ENCODE measurements at regions not wholly inside any gene's neighbourhood (a gene's known extent, or its start where the extent isn't known, plus 50 kb on each side); places are given as distances from the start of the nearest gene placed in this dataset.

DNA sequence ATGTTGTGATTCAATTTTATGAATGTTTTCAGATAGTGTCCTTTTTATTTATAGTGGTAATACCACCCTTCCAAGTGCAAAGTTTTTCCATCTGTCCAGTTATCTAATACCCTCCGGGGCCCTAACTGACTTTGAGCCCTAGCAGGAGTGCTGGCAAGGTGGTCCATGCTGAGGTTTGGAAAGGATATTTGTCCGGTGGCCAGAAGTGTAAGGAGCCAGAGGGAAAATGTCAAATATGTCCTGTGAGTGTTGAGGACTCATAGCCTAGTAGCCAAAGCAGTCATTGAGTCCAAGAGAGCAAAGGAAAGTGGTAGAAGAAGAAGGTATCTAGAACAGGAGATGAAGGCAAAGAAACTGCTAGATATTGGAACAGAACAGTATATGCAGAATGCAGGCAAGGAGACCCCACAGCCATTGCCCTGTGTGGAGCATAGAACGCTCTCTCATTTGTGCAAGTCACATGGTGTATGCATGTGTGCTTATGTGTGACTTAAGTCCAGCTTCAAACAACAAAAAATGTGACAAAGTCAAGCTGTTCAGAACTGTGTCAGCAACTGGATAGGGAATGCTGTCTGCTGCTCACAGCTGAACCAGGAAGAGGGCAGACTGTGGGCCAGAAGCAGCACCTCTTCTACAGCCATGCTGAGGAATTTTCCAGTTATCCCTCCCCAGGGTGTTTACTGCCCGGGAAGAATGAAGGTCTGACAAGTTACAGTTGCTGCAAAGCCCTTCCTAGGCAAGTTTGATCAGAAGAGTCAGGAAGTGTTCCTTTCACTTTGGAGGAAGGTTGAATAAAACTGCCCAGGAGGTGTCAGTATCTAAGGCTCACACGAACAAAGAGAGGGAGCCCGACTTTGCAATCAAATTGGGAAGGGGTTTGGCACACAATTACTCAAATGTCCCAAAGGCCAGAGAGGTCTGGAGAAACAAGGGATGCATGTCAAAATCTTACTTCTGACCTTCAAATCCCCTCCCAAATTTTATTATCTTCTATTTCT is 463.3 kb upstream of the DMAC1 start:
- Mint-ChIP-seq H3K9me3 (no peaks in the 10 kb centered on the region), H3K27me3 (no peaks in the 10 kb centered on the region), H3K4me1 (peaks cover 13% of the 10 kb centered on the region), H3K27ac (no peak overlapping the region), H3K4me3 (no peak overlapping the region), H3K36me3 (ENCODE audit: low read depth) (no peaks in the 10 kb centered on the region)
- ATAC-seq (ENCODE audit: low read depth): no peak
- no peak for DNase-seq
- ChIA-PET POLR2A (no interaction called here), CTCF (no interaction called here)
- intact Hi-C loops (cut with micrococcal nuclease): no loop called here
- TF ChIP-seq, protein P1, sequence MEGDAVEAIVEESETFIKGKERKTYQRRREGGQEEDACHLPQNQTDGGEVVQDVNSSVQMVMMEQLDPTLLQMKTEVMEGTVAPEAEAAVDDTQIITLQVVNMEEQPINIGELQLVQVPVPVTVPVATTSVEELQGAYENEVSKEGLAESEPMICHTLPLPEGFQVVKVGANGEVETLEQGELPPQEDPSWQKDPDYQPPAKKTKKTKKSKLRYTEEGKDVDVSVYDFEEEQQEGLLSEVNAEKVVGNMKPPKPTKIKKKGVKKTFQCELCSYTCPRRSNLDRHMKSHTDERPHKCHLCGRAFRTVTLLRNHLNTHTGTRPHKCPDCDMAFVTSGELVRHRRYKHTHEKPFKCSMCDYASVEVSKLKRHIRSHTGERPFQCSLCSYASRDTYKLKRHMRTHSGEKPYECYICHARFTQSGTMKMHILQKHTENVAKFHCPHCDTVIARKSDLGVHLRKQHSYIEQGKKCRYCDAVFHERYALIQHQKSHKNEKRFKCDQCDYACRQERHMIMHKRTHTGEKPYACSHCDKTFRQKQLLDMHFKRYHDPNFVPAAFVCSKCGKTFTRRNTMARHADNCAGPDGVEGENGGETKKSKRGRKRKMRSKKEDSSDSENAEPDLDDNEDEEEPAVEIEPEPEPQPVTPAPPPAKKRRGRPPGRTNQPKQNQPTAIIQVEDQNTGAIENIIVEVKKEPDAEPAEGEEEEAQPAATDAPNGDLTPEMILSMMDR (IDR thresholded peaks at IDR 0.05): no peak

DNA sequence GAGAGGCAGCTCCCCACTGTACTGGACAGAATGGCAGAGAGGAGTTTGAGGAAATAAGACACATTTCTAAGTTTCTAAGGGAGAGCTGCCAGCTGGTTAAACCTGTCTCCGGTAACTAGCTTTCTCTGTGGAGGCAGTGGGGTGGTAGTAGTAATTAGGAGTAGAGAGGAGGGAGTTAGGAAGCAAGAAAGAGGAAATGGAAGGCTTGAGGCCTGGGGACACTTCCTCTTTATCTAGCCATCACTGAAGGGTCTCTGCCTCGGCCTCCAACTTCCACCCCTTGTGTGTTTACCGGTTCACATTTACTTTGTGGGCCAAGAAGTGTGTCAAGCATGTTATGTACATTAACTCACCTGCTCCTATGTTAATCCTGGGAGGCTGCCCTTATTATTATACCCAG is 462.2 kb upstream of the DMAC1 start:
- TF ChIP-seq, protein P1 (IDR thresholded peaks at IDR 0.05): no peak
- Mint-ChIP-seq H3K27ac (no peak overlapping the region), H3K4me1 (peaks cover 13% of the 10 kb centered on the region), H3K4me3 (no peak overlapping the region), H3K36me3 (ENCODE audit: low read depth) (no peaks in the 10 kb centered on the region), H3K9me3 (no peaks in the 10 kb centered on the region), H3K27me3 (no peaks in the 10 kb centered on the region)
- DNase-seq (no peak), ATAC-seq (ENCODE audit: low read depth) (peak; percentile 40)
- ChIA-PET CTCF (no interaction called here), POLR2A (no interaction called here)
- intact Hi-C loops (cut with micrococcal nuclease): no loop called here

DNA sequence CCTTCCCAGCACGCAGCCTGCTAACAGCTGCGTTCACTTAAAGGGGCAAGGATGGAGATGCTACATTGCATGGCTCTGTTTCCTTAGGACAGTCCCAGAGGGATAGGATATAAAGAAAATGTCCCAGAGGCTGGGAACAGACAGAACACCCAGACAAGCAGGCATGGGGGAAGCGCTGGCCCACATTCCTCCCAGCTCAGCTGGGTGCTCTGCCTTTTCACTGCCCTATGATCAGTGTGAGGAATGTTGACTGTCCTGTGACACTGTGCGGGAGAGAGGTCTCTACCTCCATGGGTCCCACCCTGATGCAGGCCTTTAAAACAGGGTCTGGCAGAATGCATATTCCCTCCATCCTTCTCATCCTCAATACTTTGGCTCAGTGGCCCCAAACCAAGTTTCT is 459.4 kb upstream of the DMAC1 start:
- ATAC-seq (ENCODE audit: low read depth): no peak
- Mint-ChIP-seq H3K36me3 (ENCODE audit: low read depth) (no peaks in the 10 kb centered on the region), H3K27ac (no peak overlapping the region), H3K4me1 (peaks cover 13% of the 10 kb centered on the region), H3K4me3 (no peak overlapping the region), H3K27me3 (no peaks in the 10 kb centered on the region), H3K9me3 (no peaks in the 10 kb centered on the region)
- ChIA-PET POLR2A (no interaction called here), CTCF (no interaction called here)
- TF ChIP-seq, protein P1 (IDR thresholded peaks at IDR 0.05): no peak
- intact Hi-C loops (cut with micrococcal nuclease): no loop called here
- DNase-seq: no peak

DNA sequence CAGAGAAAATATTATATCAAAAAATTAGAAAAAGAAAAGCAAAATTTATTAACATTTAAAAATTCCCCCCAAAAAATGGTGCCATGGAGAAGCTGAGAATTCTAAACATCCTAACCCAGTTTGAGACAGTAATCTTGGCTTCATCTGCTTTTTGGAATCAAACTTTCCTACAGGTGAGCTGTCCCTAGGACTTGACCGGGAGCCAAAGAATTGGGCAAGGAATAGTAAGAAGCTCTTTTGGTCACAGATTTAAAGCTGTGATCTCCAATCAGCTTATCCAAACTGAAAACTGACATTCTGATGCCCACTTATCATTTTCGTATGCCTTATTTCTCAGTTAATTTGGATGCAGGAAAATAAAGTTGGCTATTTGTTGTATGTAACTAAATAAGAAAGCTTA is 457.3 kb upstream of the DMAC1 start:
- no peaks in the 10 kb centered on the region for H3K9me3 Mint-ChIP-seq
- POLR2A ChIA-PET: no interaction called here
- no peak overlapping the region for H3K27ac Mint-ChIP-seq
- H3K4me1 Mint-ChIP-seq: peaks cover 12% of the 10 kb centered on the region
- TF ChIP-seq, protein P1 (IDR thresholded peaks at IDR 0.05): no peak
- intact Hi-C loops (cut with micrococcal nuclease): no loop called here
- CTCF ChIA-PET: no interaction called here
- no peak overlapping the region for H3K4me3 Mint-ChIP-seq
- ATAC-seq (ENCODE audit: low read depth) (no peak), DNase-seq (no peak)
- H3K36me3 Mint-ChIP-seq (ENCODE audit: low read depth): no peaks in the 10 kb centered on the region
- no peaks in the 10 kb centered on the region for H3K27me3 Mint-ChIP-seq

DNA sequence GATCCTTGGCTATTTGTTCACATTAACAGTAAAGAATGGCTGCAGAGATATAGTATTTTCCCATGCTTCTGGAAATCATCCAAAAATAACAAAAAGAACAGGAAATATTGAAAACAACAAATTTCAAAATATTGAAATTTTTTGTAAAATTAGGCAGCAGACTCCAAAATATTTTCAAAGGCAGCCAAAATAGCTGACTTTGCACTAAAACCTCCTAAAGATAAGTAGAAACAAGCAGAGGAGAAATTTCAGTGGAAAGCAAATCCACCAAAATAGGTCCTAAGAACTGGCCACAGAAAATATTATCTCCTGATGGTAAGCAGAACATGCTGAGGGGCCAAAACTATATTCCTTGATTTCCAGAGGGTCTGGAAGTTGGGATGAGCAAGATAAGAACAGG is 456.3 kb upstream of the DMAC1 start:
- Mint-ChIP-seq H3K27ac (no peak overlapping the region), H3K27me3 (no peaks in the 10 kb centered on the region), H3K36me3 (ENCODE audit: low read depth) (no peaks in the 10 kb centered on the region), H3K9me3 (no peaks in the 10 kb centered on the region), H3K4me1 (peaks cover 2% of the 10 kb centered on the region), H3K4me3 (no peak overlapping the region)
- TF ChIP-seq, protein P1 (IDR thresholded peaks at IDR 0.05): no peak
- CTCF ChIA-PET: no interaction called here
- DNase-seq (no peak), ATAC-seq (ENCODE audit: low read depth) (no peak)
- POLR2A ChIA-PET: no interaction called here
- intact Hi-C loops (cut with micrococcal nuclease): no loop called here
